ENCODE measurements at regions not wholly inside any gene's neighbourhood (a gene's known extent, or its start where the extent isn't known, plus 50 kb on each side); places are given as distances from the start of the nearest gene placed in this dataset.

- no peak for TF ChIP-seq ZNF565 (CRISPR knock-in tag; conservative IDR thresholded peaks at IDR 0.05; ENCODE audit: low read depth)
- no peak for TF ChIP-seq ISL1 (CRISPR knock-in tag; IDR thresholded peaks at IDR 0.05)
- no peak for TF ChIP-seq ARNTL (CRISPR knock-in tag; IDR thresholded peaks at IDR 0.05; ENCODE audit: borderline replicate concordance, low read depth)
- TF ChIP-seq BACH2 (CRISPR knock-in tag; IDR thresholded peaks at IDR 0.05; ENCODE audit: borderline replicate concordance), result no peak
- TF ChIP-seq TOX (CRISPR knock-in tag; IDR thresholded peaks at IDR 0.05; ENCODE audit: borderline replicate concordance), result no peak
- no peak for TF ChIP-seq ZNF70 (CRISPR knock-in tag; IDR thresholded peaks at IDR 0.05)
- no peak for TF ChIP-seq SNAI2 (CRISPR knock-in tag; IDR thresholded peaks at IDR 0.05)
- no peak for TF ChIP-seq RARB (CRISPR knock-in tag; IDR thresholded peaks at IDR 0.05)
- ATAC-seq, result no peak
These were observed 101.9 kb upstream of the COL5A1 start for GRCh38 chr9:134539586-134540194.

- no peak for ATAC-seq
- TF ChIP-seq TSHZ2 (CRISPR knock-in tag; IDR thresholded peaks at IDR 0.05), result no peak
- TF ChIP-seq BACH2 (CRISPR knock-in tag; IDR thresholded peaks at IDR 0.05; ENCODE audit: borderline replicate concordance), result no peak
- TF ChIP-seq ZC3H10 (CRISPR knock-in tag; IDR thresholded peaks at IDR 0.05), result no peak
- no peak for TF ChIP-seq CSRNP3 (CRISPR knock-in tag; IDR thresholded peaks at IDR 0.05)
- no peak for TF ChIP-seq CSDC2 (CRISPR knock-in tag; IDR thresholded peaks at IDR 0.05)
- no peak for TF ChIP-seq ZFP30 (CRISPR knock-in tag; IDR thresholded peaks at IDR 0.05)
- no peak for TF ChIP-seq ARNTL (CRISPR knock-in tag; IDR thresholded peaks at IDR 0.05; ENCODE audit: borderline replicate concordance, low read depth)
- TF ChIP-seq ZNF565 (CRISPR knock-in tag; conservative IDR thresholded peaks at IDR 0.05; ENCODE audit: low read depth), result no peak
- TF ChIP-seq POU6F1 (CRISPR knock-in tag; IDR thresholded peaks at IDR 0.05; ENCODE audit: borderline replicate concordance, low read depth), result no peak
- no peak for TF ChIP-seq PPARA (CRISPR knock-in tag; IDR thresholded peaks at IDR 0.05; ENCODE audit: borderline replicate concordance)
- TF ChIP-seq OSR1 (CRISPR knock-in tag; IDR thresholded peaks at IDR 0.05), result no peak
- no peak for TF ChIP-seq ZFP3 (CRISPR knock-in tag; IDR thresholded peaks at IDR 0.05)
- TF ChIP-seq GLIS3 (CRISPR knock-in tag; IDR thresholded peaks at IDR 0.05), result no peak
- TF ChIP-seq SNAI2 (CRISPR knock-in tag; IDR thresholded peaks at IDR 0.05), result no peak
- TF ChIP-seq ZNF8 (CRISPR knock-in tag; IDR thresholded peaks at IDR 0.05), result no peak
- TF ChIP-seq TCF4 (CRISPR knock-in tag; IDR thresholded peaks at IDR 0.05; ENCODE audit: borderline replicate concordance), result no peak
- TF ChIP-seq PATZ1 (CRISPR knock-in tag; IDR thresholded peaks at IDR 0.05; ENCODE audit: borderline replicate concordance), result no peak
These were observed 101.1 kb upstream of the COL5A1 start for GRCh38 chr9:134540276-134541096.

GRCh38 chr9:134541097-134541747 is 100.4 kb upstream of the COL5A1 start:
- no peak for ATAC-seq
- TF ChIP-seq SNAI2 (CRISPR knock-in tag; IDR thresholded peaks at IDR 0.05) (no peak), OSR1 (CRISPR knock-in tag; IDR thresholded peaks at IDR 0.05) (no peak), ZNF70 (CRISPR knock-in tag; IDR thresholded peaks at IDR 0.05) (no peak), RARB (CRISPR knock-in tag; IDR thresholded peaks at IDR 0.05) (no peak), CREB5 (CRISPR knock-in tag; IDR thresholded peaks at IDR 0.05; ENCODE audit: low read depth) (no peak), BACH2 (CRISPR knock-in tag; IDR thresholded peaks at IDR 0.05; ENCODE audit: borderline replicate concordance) (no peak), PPARA (CRISPR knock-in tag; IDR thresholded peaks at IDR 0.05; ENCODE audit: borderline replicate concordance) (no peak), CSRNP3 (CRISPR knock-in tag; IDR thresholded peaks at IDR 0.05) (no peak), POU6F1 (CRISPR knock-in tag; IDR thresholded peaks at IDR 0.05; ENCODE audit: borderline replicate concordance, low read depth) (no peak), TOX (CRISPR knock-in tag; IDR thresholded peaks at IDR 0.05; ENCODE audit: borderline replicate concordance) (no peak), ISL1 (CRISPR knock-in tag; IDR thresholded peaks at IDR 0.05) (no peak), ZC3H10 (CRISPR knock-in tag; IDR thresholded peaks at IDR 0.05) (no peak)

All from SK-N-SH treated with all-trans-retinoic acid at 6 μM for 48 hours (cell line).